ENCODE measurements at regions not wholly inside any gene's neighbourhood (a gene's known extent, or its start where the extent isn't known, plus 50 kb on each side); places are given as distances from the start of the nearest gene placed in this dataset.

- no peak overlapping the region for H3K27ac ChIP-seq (ENCODE audit: low read length)
- H3K27me3 ChIP-seq (ENCODE audit: control insufficient read depth, insufficient read depth), result no peaks in the 10 kb centered on the region
- intact Hi-C loops (cut with DNase I), result no loop called here
- no peak overlapping the region for H3K4me3 ChIP-seq (ENCODE audit: low read length)
- H3K4me1 ChIP-seq (ENCODE audit: control insufficient read depth, insufficient read depth, low read length), result no peaks in the 10 kb centered on the region
- WGBS, result 78% methylated on average over 4 of the region's 4 CpGs
- ATAC-seq, result no peak
- H3K9me3 ChIP-seq (ENCODE audit: control insufficient read depth, low read length), result no peaks in the 10 kb centered on the region
- no peak for DNase-seq
Observed at GRCh38 chrX:57848857-57849256, 61.4 kb downstream of the ZXDA start.

GRCh38 chrX:57822818-57823217, 87.4 kb downstream of the ZXDA start:
- no peak for ATAC-seq
- Histone ChIP-seq H3K9me3 (ENCODE audit: control insufficient read depth, low read length) (no peaks in the 10 kb centered on the region), H3K4me3 (ENCODE audit: low read length) (no peak overlapping the region), H3K4me1 (ENCODE audit: control insufficient read depth, insufficient read depth, low read length) (no peaks in the 10 kb centered on the region), H3K27me3 (ENCODE audit: control insufficient read depth, insufficient read depth) (no peaks in the 10 kb centered on the region), H3K27ac (ENCODE audit: low read length) (no peak overlapping the region)
- intact Hi-C loops (cut with DNase I), result loop anchor here (5.0 to 10.0 kb wide), 3 partner anchors 94 to 202 kb away; no protein-coding TSS in a partner anchor
- no peak for DNase-seq
- WGBS, result 60% methylated on average over 4 of the region's 4 CpGs

- ATAC-seq, result no peak
- no peak overlapping the region for H3K27ac ChIP-seq (ENCODE audit: low read length)
- no peaks in the 10 kb centered on the region for H3K27me3 ChIP-seq (ENCODE audit: control insufficient read depth, insufficient read depth)
- intact Hi-C loops (cut with DNase I), result loop anchor here (5.0 to 10.0 kb wide), 3 partner anchors 95 to 202 kb away; no protein-coding TSS in a partner anchor
- H3K4me1 ChIP-seq (ENCODE audit: control insufficient read depth, insufficient read depth, low read length), result no peaks in the 10 kb centered on the region
- H3K9me3 ChIP-seq (ENCODE audit: control insufficient read depth, low read length), result no peaks in the 10 kb centered on the region
- no peak for DNase-seq
- peak overlapping the region; percentile 22 for H3K4me3 ChIP-seq (ENCODE audit: low read length)
- 66% methylated on average over 8 of the region's 8 CpGs for WGBS
Observed at GRCh38 chrX:57822398-57822797, 87.9 kb downstream of the ZXDA start.

DNA sequence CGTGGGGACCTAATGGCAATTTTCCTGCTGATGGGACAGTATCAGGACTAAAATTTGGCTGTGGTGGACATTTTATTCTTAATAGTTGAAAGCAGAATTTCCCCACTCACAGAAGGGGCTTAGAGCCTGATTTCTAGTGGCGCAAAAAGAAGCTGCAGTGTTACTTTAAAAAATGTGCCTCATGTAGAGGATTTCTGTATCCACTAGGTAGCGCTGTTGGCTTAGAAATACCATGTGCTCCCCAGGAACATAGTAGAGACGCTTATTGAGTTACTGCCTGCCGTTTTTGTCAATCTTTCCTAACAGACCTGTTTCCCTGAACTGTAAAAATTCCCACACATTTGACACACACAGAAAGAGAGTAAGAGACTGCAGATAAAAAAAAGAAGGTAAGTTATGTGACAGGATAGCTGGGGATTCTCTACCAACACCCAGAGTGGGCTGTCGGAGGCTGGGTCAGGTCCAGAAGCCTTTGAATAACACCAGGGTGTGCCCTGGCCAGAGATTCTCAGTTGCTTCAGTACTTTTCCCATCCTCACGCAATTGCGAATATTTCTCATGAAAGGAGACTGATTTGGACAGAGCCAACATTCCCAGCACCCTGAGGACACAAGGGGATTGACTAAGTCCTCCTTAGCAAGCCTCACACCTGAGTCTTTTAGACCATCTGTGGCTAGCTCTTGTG, 88.4 kb downstream of the ZXDA start:
- no peaks in the 10 kb centered on the region for H3K9me3 ChIP-seq (ENCODE audit: control insufficient read depth, low read length)
- ATAC-seq (peak; percentile 67 to 89), DNase-seq (peak in 2 of 3 donors; percentile 28 to 59)
- peak overlapping the region; percentile 32 for H3K4me3 ChIP-seq (ENCODE audit: low read length)
- H3K27ac ChIP-seq (ENCODE audit: low read length), result no peak overlapping the region
- intact Hi-C loops (cut with DNase I), result loop anchor here (5.0 to 10.0 kb wide), 3 partner anchors 95 to 203 kb away; no protein-coding TSS in a partner anchor
- H3K27me3 ChIP-seq (ENCODE audit: control insufficient read depth, insufficient read depth), result no peaks in the 10 kb centered on the region
- H3K4me1 ChIP-seq (ENCODE audit: control insufficient read depth, insufficient read depth, low read length), result no peaks in the 10 kb centered on the region
- WGBS, result 7% methylated on average over 8 of the region's 8 CpGs

DNA sequence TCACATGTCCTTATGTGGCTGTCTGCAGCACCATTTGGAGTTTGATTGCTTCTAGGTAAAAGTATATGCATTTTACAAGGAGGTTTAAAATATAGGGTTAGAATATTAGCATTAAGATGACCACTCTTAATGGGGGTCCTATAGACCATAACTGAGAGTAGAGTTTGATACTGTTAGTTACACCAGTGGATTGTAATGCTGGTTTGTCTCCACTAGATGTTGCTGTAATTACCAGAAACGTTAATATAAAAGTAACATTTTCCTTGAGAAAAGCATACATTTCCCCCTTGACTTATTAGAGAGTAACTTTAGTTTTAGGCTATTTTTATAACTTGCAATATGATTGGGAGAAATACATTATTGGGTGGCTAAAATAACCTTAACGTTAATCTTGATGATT, 93.0 kb downstream of the ZXDA start:
- Histone ChIP-seq H3K4me1 (ENCODE audit: control insufficient read depth, insufficient read depth, low read length) (no peaks in the 10 kb centered on the region), H3K4me3 (ENCODE audit: low read length) (no peak overlapping the region), H3K27ac (ENCODE audit: low read length) (no peak overlapping the region), H3K9me3 (ENCODE audit: control insufficient read depth, low read length) (no peaks in the 10 kb centered on the region), H3K27me3 (ENCODE audit: control insufficient read depth, insufficient read depth) (no peaks in the 10 kb centered on the region)
- no peak for DNase-seq
- intact Hi-C loops (cut with DNase I), result no loop called here
- 14% methylated on average over 2 of the region's 2 CpGs for WGBS
- ATAC-seq, result no peak

GRCh38 chrX:57772637-57773036, 92.6 kb upstream of the NLRP2B start:
- ATAC-seq, result no peak
- DNase-seq, result no peak
- intact Hi-C loops (cut with DNase I), result no loop called here
- Histone ChIP-seq H3K4me1 (ENCODE audit: control insufficient read depth, insufficient read depth, low read length) (no peaks in the 10 kb centered on the region), H3K4me3 (ENCODE audit: low read length) (no peak overlapping the region), H3K9me3 (ENCODE audit: control insufficient read depth, low read length) (no peaks in the 10 kb centered on the region), H3K27me3 (ENCODE audit: control insufficient read depth, insufficient read depth) (no peaks in the 10 kb centered on the region), H3K27ac (ENCODE audit: low read length) (no peak overlapping the region)
- WGBS, result 83% methylated on average over 4 of the region's 4 CpGs

GRCh38 chrX:57771689-57772088, 91.6 kb upstream of the NLRP2B start:
- Histone ChIP-seq H3K9me3 (ENCODE audit: control insufficient read depth, low read length) (no peaks in the 10 kb centered on the region), H3K4me3 (ENCODE audit: low read length) (no peak overlapping the region), H3K27ac (ENCODE audit: low read length) (no peak overlapping the region), H3K4me1 (ENCODE audit: control insufficient read depth, insufficient read depth, low read length) (no peaks in the 10 kb centered on the region), H3K27me3 (ENCODE audit: control insufficient read depth, insufficient read depth) (no peaks in the 10 kb centered on the region)
- ATAC-seq, result no peak
- DNase-seq, result no peak
- intact Hi-C loops (cut with DNase I), result no loop called here

GRCh38 chrX:57752866-57753265, 72.8 kb upstream of the NLRP2B start:
- H3K9me3 ChIP-seq (ENCODE audit: control insufficient read depth, low read length), result no peaks in the 10 kb centered on the region
- ATAC-seq, result no peak
- no peaks in the 10 kb centered on the region for H3K4me1 ChIP-seq (ENCODE audit: control insufficient read depth, insufficient read depth, low read length)
- WGBS, result 70% methylated on average over 2 of the region's 2 CpGs
- H3K27ac ChIP-seq (ENCODE audit: low read length), result no peak overlapping the region
- DNase-seq, result no peak
- H3K27me3 ChIP-seq (ENCODE audit: control insufficient read depth, insufficient read depth), result no peaks in the 10 kb centered on the region
- no peak overlapping the region for H3K4me3 ChIP-seq (ENCODE audit: low read length)
- intact Hi-C loops (cut with DNase I), result no loop called here

DNA sequence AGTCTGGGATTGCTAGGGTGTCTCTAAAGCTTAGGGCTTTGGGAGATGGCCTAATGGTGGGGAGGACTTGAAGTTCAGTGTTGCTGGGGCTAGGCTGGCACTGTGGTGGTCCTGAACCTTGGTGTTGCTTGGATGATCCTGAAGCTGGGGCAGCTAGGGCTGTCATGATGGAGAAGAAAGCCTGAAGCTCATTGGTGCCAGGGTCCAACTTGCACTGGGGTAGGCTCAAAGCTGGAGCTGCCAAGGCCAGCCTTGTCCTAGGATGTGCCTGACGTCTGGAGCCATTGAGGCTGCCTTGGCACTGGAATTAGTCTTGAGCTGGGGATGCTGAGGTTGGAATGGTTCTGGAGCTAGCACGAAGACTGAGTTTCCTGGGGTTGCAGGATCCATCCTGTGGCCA, 61.0 kb upstream of the NLRP2B start:
- Histone ChIP-seq H3K4me3 (ENCODE audit: low read length) (no peak overlapping the region), H3K27me3 (ENCODE audit: control insufficient read depth, insufficient read depth) (no peaks in the 10 kb centered on the region), H3K27ac (ENCODE audit: low read length) (no peak overlapping the region), H3K9me3 (ENCODE audit: control insufficient read depth, low read length) (no peaks in the 10 kb centered on the region), H3K4me1 (ENCODE audit: control insufficient read depth, insufficient read depth, low read length) (no peaks in the 10 kb centered on the region)
- ATAC-seq, result no peak
- intact Hi-C loops (cut with DNase I), result no loop called here
- WGBS, result 71% methylated on average over 2 of the region's 2 CpGs
- DNase-seq, result no peak

- H3K4me3 ChIP-seq (ENCODE audit: low read length), result no peak overlapping the region
- no peaks in the 10 kb centered on the region for H3K27me3 ChIP-seq (ENCODE audit: control insufficient read depth, insufficient read depth)
- H3K9me3 ChIP-seq (ENCODE audit: control insufficient read depth, low read length), result no peaks in the 10 kb centered on the region
- no peak for ATAC-seq
- DNase-seq, result no peak
- no peaks in the 10 kb centered on the region for H3K4me1 ChIP-seq (ENCODE audit: control insufficient read depth, insufficient read depth, low read length)
- H3K27ac ChIP-seq (ENCODE audit: low read length), result no peak overlapping the region
- intact Hi-C loops (cut with DNase I), result no loop called here
Observed at GRCh38 chrX:57737881-57738280, 57.8 kb upstream of the NLRP2B start.

Measured in right cardiac atrium (tissue), 5 donors.